Testis (tissue), 2 donors: ENCODE measurements at regions not wholly inside any gene's neighbourhood (a gene's known extent, or its start where the extent isn't known, plus 50 kb on each side); places are given as distances from the start of the nearest gene placed in this dataset.

Source experiments
- DNase-seq: peaks from one replicate; pipeline ENCODE4 v3.0.0-alpha.2; 2019
- H3K27ac ChIP-seq, 2 donors: fragments of 200-600 bp; sonication (generic); one replicate each; pipeline ENCODE4 v1.5.1; 2019
- H3K27me3 ChIP-seq: fragments of 200-600 bp; sonication (generic); one replicate; pipeline ENCODE4 v1.5.1; 2019
- H3K36me3 ChIP-seq: fragments of 200-600 bp; sonication (generic); one replicate; pipeline ENCODE4 v1.5.1; 2017; ENCODE audit warnings: low read depth; ENCODE audit errors: missing control alignments
- H3K4me1 ChIP-seq: fragments of 200-600 bp; sonication (generic); one replicate; pipeline ENCODE4 v1.5.1; 2019
- H3K4me3 ChIP-seq, 2 donors: fragments of 200-600 bp; sonication (generic); one replicate each; pipeline ENCODE4 v1.5.1; 2017 to 2019
- H3K9me3 ChIP-seq: fragments of 200-600 bp; sonication (generic); one replicate; pipeline ENCODE4 v1.5.1; 2017
- CTCF ChIP-seq, 3 experiments: fragments of 450-650 bp in 2 of 3; fragments of 200-600 bp in 1 of 3; sonication (generic) in 1 of 3; IDR thresholded peaks; one replicate each; pipeline ENCODE4 v1.5.1; 2016 to 2019; ENCODE audit warnings: antibody characterized with exemption in 3 of 3, mild to moderate bottlenecking in 2 of 3, moderate library complexity in 1 of 3
- POLR2A ChIP-seq: fragments of 450-650 bp; IDR thresholded peaks from one replicate; pipeline ENCODE4 v1.6.1; 2017; ENCODE audit warnings: antibody characterized with exemption, mild to moderate bottlenecking, moderate library complexity
- WGBS, 2 donors: methylation state at CpG; one replicate each; pipeline ENCODE4 v1.1.5; 2018; 5-methylcytosine and 5-hydroxymethylcytosine counted together
- intact Hi-C: fragments of 100-400 bp; cut with DNase I; formaldehyde crosslinking; loops from one replicate; pipeline ENCODE4 v1.15.1; 2023; ENCODE audit warnings: low total_unique reads

- TF ChIP-seq CTCF (IDR thresholded peaks at IDR 0.05) (no peak), POLR2A (no peak)
- no peaks in the 10 kb centered on the region for H3K4me1 ChIP-seq
- intact Hi-C loops = no loop called here
- H3K27me3 ChIP-seq = no peaks in the 10 kb centered on the region
- no peak for DNase-seq
- 90 to 97% methylated on average over 4 of the region's 4 CpGs for WGBS, 2 donors
- no peak overlapping the region for H3K4me3 ChIP-seq
- no peaks in the 10 kb centered on the region for H3K9me3 ChIP-seq
- no peaks in the 10 kb centered on the region for H3K36me3 ChIP-seq
- no peak overlapping the region for H3K27ac ChIP-seq
These were observed 296.0 kb upstream of the MC4R start for GRCh38 chr18:60668583-60668982.

GRCh38 chr18:60669938-60670337 lies 297.4 kb upstream of the MC4R start:
- no peak for TF ChIP-seq POLR2A
- no peak for TF ChIP-seq CTCF (IDR thresholded peaks at IDR 0.05)
- intact Hi-C loops = no loop called here
- Histone ChIP-seq H3K27me3 (no peaks in the 10 kb centered on the region), H3K9me3 (no peaks in the 10 kb centered on the region), H3K36me3 (no peaks in the 10 kb centered on the region), H3K27ac (no peak overlapping the region), H3K4me3 (no peak overlapping the region), H3K4me1 (no peaks in the 10 kb centered on the region)
- no peak for DNase-seq

GRCh38 chr18:60671021-60671420 lies 298.4 kb upstream of the MC4R start:
- no peak overlapping the region for H3K27ac ChIP-seq
- 80 to 83% methylated on average over 1 of the region's 1 CpG for WGBS, 2 donors
- H3K4me3 ChIP-seq = no peak overlapping the region
- H3K4me1 ChIP-seq = no peaks in the 10 kb centered on the region
- TF ChIP-seq POLR2A (no peak), CTCF (IDR thresholded peaks at IDR 0.05) (no peak)
- intact Hi-C loops = no loop called here
- H3K36me3 ChIP-seq = no peaks in the 10 kb centered on the region
- H3K27me3 ChIP-seq = no peaks in the 10 kb centered on the region
- no peak for DNase-seq
- H3K9me3 ChIP-seq = no peaks in the 10 kb centered on the region

- intact Hi-C loops = no loop called here
These were observed 302.6 kb upstream of the MC4R start for GRCh38 chr18:60675126-60675525.

More at GRCh38 chr18:60675126-60675525, 302.6 kb upstream of the MC4R start:
- Histone ChIP-seq H3K9me3 (no peaks in the 10 kb centered on the region), H3K27ac (no peak overlapping the region), H3K36me3 (no peaks in the 10 kb centered on the region), H3K27me3 (no peaks in the 10 kb centered on the region), H3K4me1 (no peaks in the 10 kb centered on the region), H3K4me3 (no peak overlapping the region)
- DNase-seq = no peak
- 63 to 82% methylated on average over 4 of the region's 4 CpGs for WGBS, 2 donors
- TF ChIP-seq POLR2A (no peak), CTCF (IDR thresholded peaks at IDR 0.05) (no peak)
